PC-3 (cell line): ENCODE measurements at regions not wholly inside any gene's neighbourhood (a gene's known extent, or its start where the extent isn't known, plus 50 kb on each side); places are given as distances from the start of the nearest gene placed in this dataset.

Source experiments
- ATAC-seq: fragments of 200-7000 bp; cut with Tn5 transposase; 2 replicates; pipeline ENCODE4 v1.9.1; 2020; ENCODE audit warnings: mild to moderate bottlenecking, moderate library complexity
- BruUV-seq: library from RNA; stranded (reverse); fragments of 400-500 nt; replicated peaks from 2 replicates; lab custom pipeline; 2021; lab: Mats Ljungman, UMichigan
- CTCF ChIA-PET: fragments of 300-600 bp; sonication (Branson Sonifier 250); formaldehyde crosslinking; loops from one replicate; lab custom pipeline; 2022; ENCODE audit warnings: antibody characterized with exemption; lab: Charles Lee
- POLR2A ChIA-PET: fragments of 300-600 bp; sonication (Branson Sonifier 250); formaldehyde crosslinking; loops from one replicate; lab custom pipeline; 2022; ENCODE audit warnings: antibody characterized with exemption; ENCODE audit not compliant: unreplicated experiment; lab: Charles Lee
- DNase-seq: peaks from one replicate; pipeline ENCODE4 v3.0.0-alpha.2; 2015
- H2AFZ ChIP-seq: fragments of 300-600 bp; sonication (generic); 2 replicates; pipeline ENCODE4 v1.6.0; 2016; ENCODE audit warnings: antibody characterized with exemption, low read length
- H3F3A ChIP-seq: fragments of 300-600 bp; sonication (generic); one replicate; pipeline ENCODE4 v1.6.0; 2017; ENCODE audit warnings: antibody characterized with exemption, low read length, control low read depth, mild to moderate bottlenecking; ENCODE audit not compliant: unreplicated experiment
- H3K27ac ChIP-seq: fragments of 300-600 bp; sonication (generic); 2 replicates; pipeline ENCODE4 v1.5.1; 2016; ENCODE audit warnings: mild to moderate bottlenecking, low read length
- H3K27me3 ChIP-seq: fragments of 300-600 bp; sonication (generic); 2 replicates; pipeline ENCODE4 v1.6.1; 2016; ENCODE audit warnings: low read length, mixed read lengths
- H3K36me3 ChIP-seq: fragments of 300-600 bp; sonication (generic); 2 replicates; pipeline ENCODE4 v1.6.1; 2016; ENCODE audit warnings: low read depth, mixed run types, low read length, mixed read lengths
- H3K4me1 ChIP-seq: fragments of 300-600 bp; sonication (generic); 2 replicates; pipeline ENCODE4 v1.5.1; 2016; ENCODE audit warnings: low read length; ENCODE audit not compliant: insufficient read depth
- H3K4me2 ChIP-seq: fragments of 300-600 bp; sonication (generic); 2 replicates; pipeline ENCODE4 v1.6.0; 2016; ENCODE audit warnings: low read length
- H3K4me3 ChIP-seq: fragments of 300-600 bp; sonication (generic); 2 replicates; pipeline ENCODE4 v1.5.1; 2016; ENCODE audit warnings: mild to moderate bottlenecking, low read length, mixed read lengths
- H3K79me2 ChIP-seq: fragments of 300-600 bp; sonication (generic); 2 replicates; pipeline ENCODE4 v1.6.1; 2017; ENCODE audit warnings: low read length, mixed read lengths
- H3K9ac ChIP-seq: fragments of 300-600 bp; sonication (generic); 2 replicates; pipeline ENCODE4 v1.6.0; 2016; ENCODE audit warnings: mild to moderate bottlenecking, low read length
- H3K9me2 ChIP-seq: fragments of 300-600 bp; sonication (generic); replicated peaks from 2 replicates; pipeline ENCODE4 v1.6.1; 2016; ENCODE audit warnings: mixed run types, low read length, mixed read lengths
- H3K9me3 ChIP-seq: fragments of 300-600 bp; sonication (generic); 2 replicates; pipeline ENCODE4 v1.6.1; 2016; ENCODE audit warnings: low read length, mixed read lengths
- H4K20me1 ChIP-seq: fragments of 300-600 bp; sonication (generic); 2 replicates; pipeline ENCODE4 v1.6.1; 2016; ENCODE audit warnings: low read length, mixed read lengths
- CTCF ChIP-seq: fragments of 300-600 bp; sonication (generic); conservative IDR thresholded peaks from 2 replicates; pipeline ENCODE4 v1.5.1; 2017; ENCODE audit warnings: antibody characterized with exemption, low read depth, mild to moderate bottlenecking, low read length
- EZH2 ChIP-seq: fragments of 300-600 bp; sonication (generic); IDR thresholded peaks from one replicate; pipeline ENCODE4 v1.6.1; 2017; ENCODE audit warnings: antibody characterized with exemption, mild to moderate bottlenecking, low read length; ENCODE audit not compliant: unreplicated experiment
- EZH2phosphoT487 ChIP-seq: fragments of 300-600 bp; sonication (generic); IDR thresholded peaks from 2 replicates; pipeline ENCODE4 v1.6.1; 2018; ENCODE audit warnings: mild to moderate bottlenecking, antibody characterized with exemption, low read length, borderline replicate concordance
- intact Hi-C: fragments of 100-400 bp; cut with micrococcal nuclease; formaldehyde crosslinking; loops from 2 replicates; pipeline ENCODE4 v1.9.0; 2023

- no peaks in the 10 kb centered on the region for H4K20me1 ChIP-seq
- H3K27ac ChIP-seq: no peak overlapping the region
- no peak for DNase-seq
- H2AFZ ChIP-seq: no peak overlapping the region
- H3K36me3 ChIP-seq: no peaks in the 10 kb centered on the region
- H3K4me3 ChIP-seq: no peak overlapping the region
- H3K4me1 ChIP-seq: peaks cover 16% of the 10 kb centered on the region
- intact Hi-C loops: no loop called here
- ChIA-PET POLR2A (no interaction called here), CTCF (interaction anchor here (0.6 kb wide), 1 partner anchor 12 kb away, joined by 3 read pairs; no protein-coding TSS in a partner anchor)
- no peak for ATAC-seq
- H3K4me2 ChIP-seq: no peak overlapping the region
- H3K27me3 ChIP-seq: no peaks in the 10 kb centered on the region
- H3K9me3 ChIP-seq: no peaks in the 10 kb centered on the region
- H3K9ac ChIP-seq: no peak overlapping the region
- no peaks in the 10 kb centered on the region for H3F3A ChIP-seq
- no peak for TF ChIP-seq CTCF
- no peak for TF ChIP-seq EZH2phosphoT487
- TF ChIP-seq EZH2: no peak
- H3K79me2 ChIP-seq: no peaks in the 10 kb centered on the region
- H3K9me2 ChIP-seq: no peaks in the 10 kb centered on the region
- no TSS peak for BruUV-seq
These were observed 171.9 kb upstream of the PGRMC2 start for GRCh38 chr4:128459547-128459946.

- Histone ChIP-seq H3K4me2 (no peak overlapping the region), H2AFZ (no peak overlapping the region), H4K20me1 (no peaks in the 10 kb centered on the region), H3K4me1 (peaks cover 17% of the 10 kb centered on the region), H3K4me3 (no peak overlapping the region), H3K27ac (no peak overlapping the region), H3K36me3 (no peaks in the 10 kb centered on the region), H3K9me2 (no peaks in the 10 kb centered on the region), H3F3A (no peaks in the 10 kb centered on the region), H3K9ac (no peak overlapping the region), H3K27me3 (no peaks in the 10 kb centered on the region), H3K79me2 (no peaks in the 10 kb centered on the region), H3K9me3 (no peaks in the 10 kb centered on the region)
- POLR2A ChIA-PET: no interaction called here
- ATAC-seq (no peak), DNase-seq (no peak)
- no peak for TF ChIP-seq CTCF
- no peak for TF ChIP-seq EZH2
- TF ChIP-seq EZH2phosphoT487: no peak
- intact Hi-C loops: no loop called here
- CTCF ChIA-PET: no interaction called here
- BruUV-seq: no TSS peak
These were observed 171.2 kb upstream of the PGRMC2 start for GRCh38 chr4:128458816-128459215.

GRCh38 chr4:128457726-128458125 is 170.1 kb upstream of the PGRMC2 start:
- Histone ChIP-seq H3K27me3 (no peaks in the 10 kb centered on the region), H3K4me1 (peaks cover 17% of the 10 kb centered on the region), H4K20me1 (no peaks in the 10 kb centered on the region), H3K79me2 (no peaks in the 10 kb centered on the region), H3K4me3 (no peak overlapping the region), H3K36me3 (no peaks in the 10 kb centered on the region), H3K9me2 (no peaks in the 10 kb centered on the region), H3F3A (no peaks in the 10 kb centered on the region), H3K9ac (no peak overlapping the region), H2AFZ (no peak overlapping the region), H3K9me3 (no peaks in the 10 kb centered on the region), H3K4me2 (no peak overlapping the region), H3K27ac (no peak overlapping the region)
- intact Hi-C loops: no loop called here
- ChIA-PET POLR2A (no interaction called here), CTCF (no interaction called here)
- TF ChIP-seq EZH2phosphoT487: no peak
- no peak for TF ChIP-seq CTCF
- TF ChIP-seq EZH2: no peak
- no peak for ATAC-seq
- BruUV-seq: no TSS peak
- no peak for DNase-seq
